ENCODE measurements at regions not wholly inside any gene's neighbourhood (a gene's known extent, or its start where the extent isn't known, plus 50 kb on each side); places are given as distances from the start of the nearest gene placed in this dataset.

DNA sequence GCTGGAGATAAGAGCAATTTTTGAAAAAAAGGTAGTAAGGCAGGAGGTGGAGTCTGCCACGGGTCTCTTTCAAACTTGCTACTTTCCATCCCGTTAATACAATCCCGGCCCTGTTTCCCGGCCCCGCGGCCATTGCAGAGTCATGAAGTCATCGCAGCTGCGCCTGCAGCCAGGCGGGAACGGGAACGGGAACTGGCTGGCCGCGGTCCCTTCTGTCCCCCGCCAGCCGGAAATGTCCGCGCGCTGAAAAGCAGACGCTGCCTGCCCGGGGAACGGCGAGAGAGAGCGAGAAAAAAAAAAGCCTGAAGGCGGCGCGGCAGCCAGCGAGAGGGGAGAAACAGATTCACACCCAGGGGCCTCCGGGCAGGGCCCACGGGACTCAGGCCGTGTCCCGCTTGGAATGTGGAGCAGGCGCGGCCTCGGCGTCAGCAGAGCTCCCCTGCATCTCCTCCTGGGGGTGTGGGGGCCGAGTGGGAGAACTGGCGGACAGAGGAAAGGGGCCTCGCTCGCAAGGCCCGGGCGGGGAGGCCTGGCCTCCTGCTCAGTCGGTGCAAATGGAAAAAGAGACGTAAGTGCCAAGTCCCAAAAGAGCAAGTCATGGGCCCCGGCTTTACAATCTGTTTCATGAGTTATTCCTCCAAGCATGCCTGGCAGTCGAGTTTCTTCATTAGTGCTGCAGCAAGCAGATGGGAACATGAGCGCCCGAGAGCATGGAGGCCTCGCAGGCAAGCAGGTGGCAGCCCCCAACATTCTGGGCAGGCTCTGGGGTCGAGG lies 201.2 kb upstream of the GAS1 start:
- no peaks in the 10 kb centered on the region for H4K20me1 ChIP-seq (replicated peaks in 1 of 2; ENCODE audit: control insufficient read depth in 1 of 2, insufficient read depth in 2 of 2, low read length in 2 of 2)
- H4K8ac ChIP-seq (ENCODE audit: extremely low read depth, insufficient read depth, low read length): peak overlapping the region; percentile 97
- peak overlapping the region; percentile 5; the same call in 1 of the 2 replicates for H2BK12ac ChIP-seq (ENCODE audit: low read depth, low read length)
- H3K4me3 ChIP-seq (ENCODE audit: extremely low read depth in 1 of 4, insufficient read depth in 2 of 4, low read depth in 3 of 4, low read length in 4 of 4): peak overlapping the region; percentile 9 to 52 (median 25); a peak in 5 of 8 replicates
- no peak for FAIRE-seq
- H2BK120ac ChIP-seq (replicated peaks; ENCODE audit: low read depth, low read length): no peak overlapping the region
- H2BK20ac ChIP-seq (ENCODE audit: low read length): no peak overlapping the region
- ChIA-PET POLR2A (ENCODE audit: partially characterized antibody) (no interaction called here), CTCF (ENCODE audit: partially characterized antibody) (no interaction called here)
- H3K9me3 ChIP-seq (ENCODE audit: insufficient read depth in 2 of 2, low read depth in 1 of 2, low read length in 1 of 2): no peaks in the 10 kb centered on the region
- no peaks in the 10 kb centered on the region for H3K79me2 ChIP-seq (ENCODE audit: control insufficient read depth in 1 of 2, insufficient read depth in 2 of 2, low read length in 2 of 2)
- H3K56ac ChIP-seq (replicated peaks; ENCODE audit: insufficient read length, low read depth, low read length): no peak overlapping the region
- H3K27ac ChIP-seq (ENCODE audit: low read depth, low read length): no peak overlapping the region
- peaks cover 0 to 12% (median 3%) of the 10 kb centered on the region in 4 experiments; a peak in 3 of 7 replicates for H3K4me1 ChIP-seq (replicated peaks in 1 of 4; ENCODE audit: control insufficient read depth in 3 of 4, insufficient read depth in 4 of 4, low read length in 3 of 4)
- H3K36me3 ChIP-seq (ENCODE audit: control insufficient read depth in 2 of 4, insufficient read depth in 4 of 4, low read length in 3 of 4): no peaks in the 10 kb centered on the region
- H3K4me2 ChIP-seq (ENCODE audit: insufficient read depth in 1 of 2, low read depth in 2 of 2, low read length in 2 of 2): peak overlapping the region; percentile 46 to 65
- H3K18ac ChIP-seq (ENCODE audit: extremely low read depth, low read length): no peak overlapping the region; the same call in 1 of the 2 replicates
- no peak overlapping the region for H3K23ac ChIP-seq (ENCODE audit: insufficient read length)
- H3K79me1 ChIP-seq (ENCODE audit: low read depth, low read length): no peaks in the 10 kb centered on the region
- H4K5ac ChIP-seq (ENCODE audit: insufficient read length, low read depth, low read length): no peak overlapping the region
- H3K27me3 ChIP-seq (replicated peaks in 1 of 4; ENCODE audit: control insufficient read depth in 3 of 4, extremely low read depth in 1 of 4, insufficient read depth in 3 of 4, low read length in 3 of 4): peaks cover 0 to 22% (median 14%) of the 10 kb centered on the region in 4 experiments; a peak in 5 of 7 replicates
- H2AK5ac ChIP-seq (ENCODE audit: low read depth, low read length): no peak overlapping the region
- no peak overlapping the region for H3K4ac ChIP-seq (replicated peaks; ENCODE audit: insufficient read length, low read depth, low read length)
- H2BK15ac ChIP-seq (ENCODE audit: low read length): no peak overlapping the region
- H3K9ac ChIP-seq (replicated peaks in 1 of 4; ENCODE audit: extremely low read depth in 1 of 4, low read depth in 3 of 4, low read length in 3 of 4): peak overlapping the region in 2 of 4 experiments; percentile 22 to 35; a peak in 1 of 7 replicates
- H3K14ac ChIP-seq (ENCODE audit: insufficient read length): no peak overlapping the region
- H4K91ac ChIP-seq (replicated peaks; ENCODE audit: insufficient read length, low read length): peak overlapping the region; percentile 46
- H3K23me2 ChIP-seq (ENCODE audit: low read depth, low read length): no peaks in the 10 kb centered on the region
- H2BK5ac ChIP-seq (ENCODE audit: low read depth, low read length): no peak overlapping the region
- 30% methylated on average over 48 of the region's 49 CpGs; no CpG with 5 or more reads in 1 of the 2 experiments for WGBS, 2 experiments (ENCODE audit: extremely low coverage in 1 of 2, insufficient coverage in 1 of 2, insufficient read length in 1 of 2, insufficient replicate concordance in 2 of 2, low coverage in 1 of 2, low lambda C conversion rate in 2 of 2, missing lambda C conversion rate in 1 of 2)
- peak; percentile 31 to 79 for DNase-seq (ENCODE audit: low read depth in 1 of 2, low spot score in 2 of 2)
- H2AFZ ChIP-seq (ENCODE audit: low read length): peak overlapping the region; percentile 97
- TF ChIP-seq TAF1 (IDR thresholded peaks at IDR 0.05; ENCODE audit: low read depth, low read length): peak; percentile 77
- no peak for TF ChIP-seq SP1 (IDR thresholded peaks at IDR 0.05; ENCODE audit: low read depth, low read length)
- TF ChIP-seq RAD21 (IDR thresholded peaks at IDR 0.05 in 1 of 2, conservative IDR thresholded peaks at IDR 0.05 in 1 of 2; ENCODE audit: low read depth in 2 of 2, low read length in 2 of 2): peak in 1 of 2 experiments; percentile 13; a peak in 1 of 4 replicates
- TF ChIP-seq TCF12 (IDR thresholded peaks at IDR 0.05; ENCODE audit: low read depth, low read length): no peak
- peak; percentile 86 for TF ChIP-seq CHD2 (IDR thresholded peaks at IDR 0.05; ENCODE audit: low read length)
- TF ChIP-seq SP2 (IDR thresholded peaks at IDR 0.05; ENCODE audit: low read length): no peak
- TF ChIP-seq NRF1 (IDR thresholded peaks at IDR 0.05; ENCODE audit: low read depth, low read length): no peak
- TF ChIP-seq, protein P1, sequence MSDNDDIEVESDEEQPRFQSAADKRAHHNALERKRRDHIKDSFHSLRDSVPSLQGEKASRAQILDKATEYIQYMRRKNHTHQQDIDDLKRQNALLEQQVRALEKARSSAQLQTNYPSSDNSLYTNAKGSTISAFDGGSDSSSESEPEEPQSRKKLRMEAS (IDR thresholded peaks at IDR 0.05): peak; percentile 84
- no peak for TF ChIP-seq MAFK (IDR thresholded peaks at IDR 0.05; ENCODE audit: low read depth, low read length)
- TF ChIP-seq YY1 (IDR thresholded peaks at IDR 0.05; ENCODE audit: low read depth, low read length): peak; percentile 92
- peak; percentile 48; the same call in 1 of the 2 replicates for TF ChIP-seq TBP (IDR thresholded peaks at IDR 0.05; ENCODE audit: low read depth, low read length)
- TF ChIP-seq EZH2 (IDR thresholded peaks at IDR 0.05; ENCODE audit: low read depth, low read length, severe bottlenecking): peak; percentile 26
- peak; percentile 23; the same call in 1 of the 2 replicates for TF ChIP-seq TEAD4 (IDR thresholded peaks at IDR 0.05; ENCODE audit: low read depth, low read length)
